ENCODE measurements at regions not wholly inside any gene's neighbourhood (a gene's known extent, or its start where the extent isn't known, plus 50 kb on each side); places are given as distances from the start of the nearest gene placed in this dataset.

DNA sequence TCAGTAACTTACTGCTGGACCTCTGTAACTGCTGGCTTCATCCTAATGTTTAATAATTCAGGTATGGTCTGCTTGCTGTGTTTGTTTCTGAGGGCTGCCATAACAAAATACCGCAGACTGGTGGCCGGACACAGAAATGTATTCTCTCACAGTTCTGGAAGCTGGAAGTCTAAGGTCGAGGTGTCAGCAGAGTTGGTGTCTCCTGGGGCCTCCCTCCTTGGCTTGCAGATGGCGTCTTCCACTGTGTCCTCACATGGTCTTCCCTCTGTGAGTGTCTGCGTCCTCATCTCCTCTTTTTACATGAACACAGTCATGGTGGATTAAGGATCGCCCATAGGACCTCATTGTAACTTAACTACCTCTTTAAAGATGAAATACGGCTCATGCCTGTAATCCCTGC, 389.7 kb upstream of the JARID2 start:
- TF ChIP-seq, protein P1, sequence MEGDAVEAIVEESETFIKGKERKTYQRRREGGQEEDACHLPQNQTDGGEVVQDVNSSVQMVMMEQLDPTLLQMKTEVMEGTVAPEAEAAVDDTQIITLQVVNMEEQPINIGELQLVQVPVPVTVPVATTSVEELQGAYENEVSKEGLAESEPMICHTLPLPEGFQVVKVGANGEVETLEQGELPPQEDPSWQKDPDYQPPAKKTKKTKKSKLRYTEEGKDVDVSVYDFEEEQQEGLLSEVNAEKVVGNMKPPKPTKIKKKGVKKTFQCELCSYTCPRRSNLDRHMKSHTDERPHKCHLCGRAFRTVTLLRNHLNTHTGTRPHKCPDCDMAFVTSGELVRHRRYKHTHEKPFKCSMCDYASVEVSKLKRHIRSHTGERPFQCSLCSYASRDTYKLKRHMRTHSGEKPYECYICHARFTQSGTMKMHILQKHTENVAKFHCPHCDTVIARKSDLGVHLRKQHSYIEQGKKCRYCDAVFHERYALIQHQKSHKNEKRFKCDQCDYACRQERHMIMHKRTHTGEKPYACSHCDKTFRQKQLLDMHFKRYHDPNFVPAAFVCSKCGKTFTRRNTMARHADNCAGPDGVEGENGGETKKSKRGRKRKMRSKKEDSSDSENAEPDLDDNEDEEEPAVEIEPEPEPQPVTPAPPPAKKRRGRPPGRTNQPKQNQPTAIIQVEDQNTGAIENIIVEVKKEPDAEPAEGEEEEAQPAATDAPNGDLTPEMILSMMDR (IDR thresholded peaks at IDR 0.05; ENCODE audit: extremely low read depth, insufficient read depth, missing control alignments) = no peak
- no peak for DNase-seq (ENCODE audit: low spot score)
- in situ Hi-C loops (cut with MboI; ENCODE audit: low pct_unique_long_range_greater_than_20kb, low sequenced_read_pairs, unreplicated experiment) = no loop called here

DNA sequence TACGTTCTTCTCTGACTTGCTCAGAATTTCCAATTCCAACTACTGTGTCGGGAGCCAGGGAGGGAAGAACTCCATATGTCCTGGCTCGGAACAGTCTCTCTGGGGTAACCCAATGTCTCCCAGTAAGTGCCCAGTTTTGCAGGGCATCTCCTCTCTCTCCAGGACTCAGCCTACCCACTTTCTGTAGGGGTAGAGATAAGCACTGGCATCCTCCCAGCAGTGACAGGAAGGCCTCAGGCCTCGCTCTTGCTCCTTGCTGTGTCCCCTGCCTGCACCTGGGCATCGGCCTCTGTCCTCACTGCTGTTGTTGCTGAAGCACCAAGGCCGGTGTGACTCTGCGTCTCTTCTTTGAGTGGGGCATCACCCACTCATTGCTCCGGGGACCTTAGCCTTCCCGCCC, 388.9 kb upstream of the JARID2 start:
- TF ChIP-seq, protein P1 (IDR thresholded peaks at IDR 0.05; ENCODE audit: extremely low read depth, insufficient read depth, missing control alignments) = no peak
- in situ Hi-C loops (cut with MboI; ENCODE audit: low pct_unique_long_range_greater_than_20kb, low sequenced_read_pairs, unreplicated experiment) = no loop called here
- DNase-seq (ENCODE audit: low spot score) = no peak

DNA sequence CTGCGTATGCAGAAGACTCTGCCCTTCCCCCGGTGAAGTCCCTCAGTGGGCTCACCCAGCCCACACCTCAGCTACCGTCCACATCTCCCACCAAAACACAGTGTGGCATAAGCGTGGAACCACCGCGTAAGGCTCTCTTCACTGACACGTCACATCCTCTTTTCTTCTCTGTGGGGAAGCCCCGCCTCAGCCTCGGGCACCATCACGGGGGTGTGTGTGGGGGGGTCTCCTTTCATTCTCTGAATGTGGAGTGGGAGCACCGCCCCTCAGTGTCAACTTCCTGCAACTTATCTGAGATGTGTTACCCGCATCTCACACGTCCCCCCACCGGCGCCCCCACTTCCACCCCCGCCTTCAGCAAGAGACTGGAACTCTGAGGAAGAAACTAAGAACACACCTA, 388.4 kb upstream of the JARID2 start:
- in situ Hi-C loops (cut with MboI; ENCODE audit: low pct_unique_long_range_greater_than_20kb, low sequenced_read_pairs, unreplicated experiment) = no loop called here
- TF ChIP-seq, protein P1 (IDR thresholded peaks at IDR 0.05; ENCODE audit: extremely low read depth, insufficient read depth, missing control alignments) = no peak
- DNase-seq (ENCODE audit: low spot score) = peak; percentile 30

DNA sequence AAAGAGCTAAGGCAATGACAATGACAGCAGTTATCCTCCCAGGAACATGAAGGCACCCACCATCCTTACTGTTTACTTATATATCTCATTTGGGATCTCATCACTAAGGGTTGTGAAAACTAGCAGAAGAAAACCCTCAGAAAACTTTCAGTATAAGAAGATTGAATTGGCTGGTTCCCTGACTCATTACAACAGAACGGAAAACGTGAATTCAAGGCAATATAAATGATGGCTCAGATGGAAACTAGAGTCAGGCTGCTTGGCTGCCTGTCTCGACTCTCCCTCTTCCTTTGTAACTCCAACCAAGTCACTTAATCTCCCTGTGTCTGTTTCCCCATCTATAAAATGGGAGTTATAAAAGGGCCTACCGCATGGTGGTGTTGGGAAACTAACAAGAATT, 387.1 kb upstream of the JARID2 start:
- TF ChIP-seq, protein P1 (IDR thresholded peaks at IDR 0.05; ENCODE audit: extremely low read depth, insufficient read depth, missing control alignments) = no peak
- DNase-seq (ENCODE audit: low spot score) = no peak

DNA sequence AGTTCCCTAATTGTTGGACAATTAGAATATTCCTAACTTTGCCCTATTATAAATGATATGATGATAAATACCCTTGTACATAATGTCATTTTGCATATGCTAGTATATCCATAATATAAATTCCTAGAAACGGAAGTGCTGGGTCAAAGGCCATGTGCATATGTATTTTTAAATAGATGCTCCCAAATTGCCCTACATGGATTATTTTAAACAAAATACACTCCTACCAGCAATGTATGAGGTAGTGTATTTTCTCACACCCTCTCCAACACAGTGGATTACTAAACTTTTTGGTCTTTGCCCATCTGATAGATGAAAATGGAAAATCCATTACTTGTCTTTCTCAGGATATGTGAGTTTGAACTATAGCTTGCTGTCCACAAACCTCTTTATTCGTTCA, 385.1 kb upstream of the JARID2 start:
- TF ChIP-seq, protein P1 (IDR thresholded peaks at IDR 0.05; ENCODE audit: extremely low read depth, insufficient read depth, missing control alignments) = no peak
- no peak for DNase-seq (ENCODE audit: low spot score)
- in situ Hi-C loops (cut with MboI; ENCODE audit: low pct_unique_long_range_greater_than_20kb, low sequenced_read_pairs, unreplicated experiment) = no loop called here

More for the DNA sequence above, 387.1 kb upstream of the JARID2 start:
- in situ Hi-C loops (cut with MboI; ENCODE audit: low pct_unique_long_range_greater_than_20kb, low sequenced_read_pairs, unreplicated experiment) = no loop called here

DNA sequence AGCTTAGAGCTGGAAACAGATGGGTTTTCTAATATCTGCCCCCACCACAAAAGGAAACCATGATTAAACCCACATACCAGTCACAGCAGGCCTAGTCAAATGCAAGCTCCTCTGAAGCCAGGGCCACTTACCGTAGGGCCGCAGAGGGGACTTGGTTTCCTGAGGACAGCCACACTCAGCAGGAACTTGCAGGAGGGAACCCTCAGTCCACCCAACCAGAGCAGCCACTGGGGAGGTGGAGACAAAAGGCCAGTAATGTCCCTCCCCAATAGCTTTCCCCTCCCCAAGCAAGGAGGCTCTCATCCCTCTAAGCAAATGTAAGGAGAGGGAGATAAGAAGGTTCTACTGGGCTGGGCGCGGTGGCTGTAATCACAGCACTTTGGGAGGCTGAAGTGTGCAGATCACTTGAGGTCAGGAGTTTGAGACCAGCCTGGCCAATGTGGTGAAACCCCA, 384.4 kb upstream of the JARID2 start:
- TF ChIP-seq, protein P1 (IDR thresholded peaks at IDR 0.05; ENCODE audit: extremely low read depth, insufficient read depth, missing control alignments) = no peak
- in situ Hi-C loops (cut with MboI; ENCODE audit: low pct_unique_long_range_greater_than_20kb, low sequenced_read_pairs, unreplicated experiment) = no loop called here
- DNase-seq (ENCODE audit: low spot score) = no peak

DNA sequence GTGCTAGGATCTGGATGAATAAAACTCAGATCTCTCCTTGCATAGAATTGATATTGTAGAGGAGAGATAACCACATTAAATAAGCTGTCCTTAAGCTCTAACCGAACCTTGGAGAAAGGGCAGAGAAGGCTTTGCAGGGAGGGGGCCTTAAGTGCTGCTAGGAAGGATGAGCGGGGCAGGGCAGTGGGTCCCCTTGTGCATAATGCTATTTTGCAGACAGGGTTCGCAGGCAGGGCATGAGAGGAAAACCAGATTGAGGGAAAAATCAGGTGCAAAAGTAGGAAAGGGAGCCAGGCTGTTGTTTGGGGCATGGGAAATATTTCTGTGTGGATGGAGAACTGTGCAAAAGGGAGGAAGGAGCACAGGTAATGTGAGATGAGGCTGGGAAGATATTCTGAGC, 383.0 kb upstream of the JARID2 start:
- TF ChIP-seq, protein P1 (IDR thresholded peaks at IDR 0.05; ENCODE audit: extremely low read depth, insufficient read depth, missing control alignments) = no peak
- DNase-seq (ENCODE audit: low spot score) = no peak
- in situ Hi-C loops (cut with MboI; ENCODE audit: low pct_unique_long_range_greater_than_20kb, low sequenced_read_pairs, unreplicated experiment) = no loop called here

Measured in GM13977 (cell line).